ENCODE measurements at regions not wholly inside any gene's neighbourhood (a gene's known extent, or its start where the extent isn't known, plus 50 kb on each side); places are given as distances from the start of the nearest gene placed in this dataset.

DNA sequence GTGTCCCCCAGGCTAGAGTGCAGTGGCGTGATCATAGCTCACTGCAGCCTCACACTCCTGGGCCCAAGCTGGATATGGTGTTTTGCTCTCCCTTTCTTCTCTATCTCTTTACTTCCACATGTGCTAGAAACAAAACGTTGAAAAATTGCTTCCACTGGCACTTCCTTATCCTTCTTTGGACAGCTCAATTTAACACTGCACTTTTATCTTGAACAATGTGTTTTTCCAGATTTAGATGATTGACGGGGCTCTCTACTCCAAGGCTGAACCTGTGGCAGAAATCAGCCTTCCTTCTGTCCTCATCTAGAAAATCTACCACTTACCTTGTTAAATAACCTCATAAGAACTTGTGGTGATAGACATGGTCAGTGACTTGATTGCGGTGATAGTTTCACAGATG is 165.1 kb downstream of the DAD1 start:
- CTCF ChIA-PET, result no interaction called here
- no peak overlapping the region for H3K4me3 Mint-ChIP-seq
- intact Hi-C loops (cut with DNase I, micrococcal nuclease), result no loop called here
- POLR2A ChIA-PET, result no interaction called here
- ATAC-seq (no peak), DNase-seq (no peak)
- no peak overlapping the region for H3K27ac Mint-ChIP-seq
- H3K9me3 Mint-ChIP-seq (ENCODE audit: low read depth), result no peaks in the 10 kb centered on the region
- H3K36me3 Mint-ChIP-seq (ENCODE audit: low read depth), result no peaks in the 10 kb centered on the region
- H3K4me1 Mint-ChIP-seq, result no peaks in the 10 kb centered on the region
- H3K27me3 Mint-ChIP-seq, result no peaks in the 10 kb centered on the region

DNA sequence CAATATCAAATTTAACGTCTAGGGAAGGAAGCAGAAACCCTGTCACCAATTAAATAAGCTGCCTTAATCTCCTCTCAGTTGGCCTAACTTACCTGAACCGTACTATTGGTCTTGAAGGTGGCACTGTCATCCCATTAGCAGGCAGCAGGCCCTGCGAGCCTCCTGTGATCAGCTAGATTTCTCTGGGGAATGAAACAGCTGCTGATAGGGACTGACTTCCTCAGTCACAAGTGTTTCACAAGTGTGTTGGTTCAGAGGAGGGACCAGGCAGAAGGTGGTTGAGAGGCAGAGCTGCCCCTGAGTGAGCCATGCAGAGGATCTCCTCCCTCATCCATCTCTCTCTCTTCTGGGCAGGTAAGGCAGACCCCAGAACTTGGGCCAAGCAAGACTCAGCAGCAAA is 166.8 kb downstream of the DAD1 start:
- intact Hi-C loops (cut with DNase I, micrococcal nuclease), result no loop called here
- Mint-ChIP-seq H3K9me3 (ENCODE audit: low read depth) (no peaks in the 10 kb centered on the region), H3K4me1 (no peaks in the 10 kb centered on the region), H3K4me3 (no peak overlapping the region), H3K27ac (no peak overlapping the region), H3K36me3 (ENCODE audit: low read depth) (no peaks in the 10 kb centered on the region), H3K27me3 (no peaks in the 10 kb centered on the region)
- DNase-seq, result no peak
- ATAC-seq, result no peak
- CTCF ChIA-PET, result no interaction called here
- POLR2A ChIA-PET, result no interaction called here

DNA sequence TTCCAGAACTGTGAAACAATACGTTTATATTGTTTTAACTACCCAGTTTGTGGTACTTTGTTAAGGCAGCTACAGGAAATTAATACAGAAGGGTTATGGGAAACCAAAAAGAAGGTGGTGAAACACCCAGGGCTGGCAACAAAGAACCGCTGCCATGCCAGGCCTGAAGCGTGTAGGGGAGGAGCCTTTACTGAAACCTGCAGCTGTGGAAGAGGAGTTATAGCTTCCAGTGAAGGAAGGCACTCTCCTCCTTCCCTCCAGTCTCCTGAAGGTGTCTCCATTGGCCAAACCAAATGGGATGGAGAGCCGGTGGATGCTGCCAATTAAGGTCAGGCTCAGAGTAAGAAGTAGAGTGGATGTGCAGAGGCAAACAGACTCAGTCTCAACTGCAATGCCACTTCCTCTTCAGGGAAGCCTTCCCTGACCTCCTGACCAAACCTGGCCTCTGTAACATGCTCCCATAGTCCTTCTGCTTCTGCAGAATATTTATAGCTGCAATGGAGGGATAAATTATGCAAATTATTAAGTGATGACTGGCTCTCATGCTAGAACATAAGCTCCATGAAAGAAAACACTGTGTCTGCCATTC is 168.3 kb downstream of the DAD1 start:
- ATAC-seq, result no peak
- Mint-ChIP-seq H3K27ac (no peak overlapping the region), H3K36me3 (ENCODE audit: low read depth) (no peaks in the 10 kb centered on the region), H3K4me3 (no peak overlapping the region), H3K27me3 (no peaks in the 10 kb centered on the region), H3K4me1 (no peaks in the 10 kb centered on the region), H3K9me3 (ENCODE audit: low read depth) (no peaks in the 10 kb centered on the region)
- ChIA-PET CTCF (no interaction called here), POLR2A (no interaction called here)
- intact Hi-C loops (cut with DNase I, micrococcal nuclease), result no loop called here
- no peak for DNase-seq

DNA sequence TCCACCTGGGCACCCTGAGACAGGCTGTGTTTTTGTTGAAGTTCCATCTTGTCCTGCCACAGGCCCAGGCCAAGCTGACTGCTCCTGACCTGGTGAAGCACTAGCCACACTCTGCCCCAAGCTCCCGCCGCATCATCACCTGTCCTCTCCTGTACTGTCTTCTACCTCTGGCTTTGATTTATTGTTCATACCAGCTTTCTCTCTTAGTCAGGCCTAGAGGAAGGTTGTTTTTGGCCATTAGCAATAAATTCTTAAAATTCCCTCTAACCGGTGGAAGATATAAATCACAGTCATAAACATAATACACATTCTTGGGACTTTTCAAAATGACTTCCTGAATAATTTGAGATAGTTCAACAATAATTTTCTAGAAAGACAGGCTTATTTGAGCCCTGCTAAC is 169.4 kb downstream of the DAD1 start:
- no peaks in the 10 kb centered on the region for H3K27me3 Mint-ChIP-seq
- intact Hi-C loops (cut with DNase I, micrococcal nuclease), result no loop called here
- no peaks in the 10 kb centered on the region for H3K9me3 Mint-ChIP-seq (ENCODE audit: low read depth)
- CTCF ChIA-PET, result no interaction called here
- H3K27ac Mint-ChIP-seq, result no peak overlapping the region
- H3K4me1 Mint-ChIP-seq, result no peaks in the 10 kb centered on the region
- no peaks in the 10 kb centered on the region for H3K36me3 Mint-ChIP-seq (ENCODE audit: low read depth)
- no peak overlapping the region for H3K4me3 Mint-ChIP-seq
- DNase-seq (no peak), ATAC-seq (no peak)
- POLR2A ChIA-PET, result no interaction called here

DNA sequence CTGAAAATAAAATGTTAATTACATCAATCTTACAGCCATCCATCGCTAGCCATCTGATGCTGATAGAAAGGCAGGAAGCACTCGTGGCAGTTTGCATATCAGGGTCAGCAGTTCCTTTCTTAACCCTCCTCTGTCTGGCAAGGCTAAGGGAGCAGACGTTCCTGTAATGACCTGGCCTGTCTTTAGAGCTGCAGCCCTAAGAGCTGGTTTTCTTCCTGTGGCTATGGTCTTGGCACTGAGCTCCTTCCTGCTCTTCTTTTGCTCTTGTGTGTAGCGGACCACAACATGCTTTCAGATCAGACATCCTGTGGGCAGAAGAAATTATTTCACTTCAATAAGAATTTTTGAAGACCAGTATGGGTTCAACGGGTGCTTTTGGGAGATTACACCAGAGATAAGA is 170.4 kb downstream of the DAD1 start:
- ChIA-PET POLR2A (no interaction called here), CTCF (no interaction called here)
- no peaks in the 10 kb centered on the region for H3K36me3 Mint-ChIP-seq (ENCODE audit: low read depth)
- H3K4me3 Mint-ChIP-seq, result no peak overlapping the region
- DNase-seq (no peak), ATAC-seq (no peak)
- H3K9me3 Mint-ChIP-seq (ENCODE audit: low read depth), result no peaks in the 10 kb centered on the region
- intact Hi-C loops (cut with DNase I, micrococcal nuclease), result no loop called here
- no peak overlapping the region for H3K27ac Mint-ChIP-seq
- H3K4me1 Mint-ChIP-seq, result no peaks in the 10 kb centered on the region
- no peaks in the 10 kb centered on the region for H3K27me3 Mint-ChIP-seq

DNA sequence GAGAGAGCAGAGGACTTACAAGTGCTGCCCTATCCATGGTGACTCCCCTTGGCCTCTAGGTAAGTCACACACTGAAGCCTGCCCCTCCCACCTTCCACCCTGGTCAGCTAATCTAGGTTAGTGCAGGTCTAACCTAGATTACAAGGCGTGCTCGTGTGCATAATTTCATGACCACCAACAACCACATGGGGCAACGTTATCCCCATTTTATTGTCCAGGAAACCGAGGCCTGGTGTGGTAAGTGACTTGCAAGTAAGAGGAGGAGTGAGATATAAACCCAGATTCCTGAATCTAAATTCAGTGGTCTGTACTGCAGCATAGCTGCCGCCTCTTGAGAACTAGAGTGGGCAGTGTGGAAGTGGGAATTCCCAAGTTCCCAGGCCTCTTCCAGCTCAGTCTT is 171.1 kb downstream of the DAD1 start:
- Mint-ChIP-seq H3K27ac (no peak overlapping the region), H3K4me3 (no peak overlapping the region), H3K27me3 (no peaks in the 10 kb centered on the region), H3K9me3 (ENCODE audit: low read depth) (no peaks in the 10 kb centered on the region), H3K36me3 (ENCODE audit: low read depth) (no peaks in the 10 kb centered on the region), H3K4me1 (no peaks in the 10 kb centered on the region)
- intact Hi-C loops (cut with DNase I, micrococcal nuclease), result no loop called here
- DNase-seq (no peak), ATAC-seq (no peak)
- ChIA-PET CTCF (no interaction called here), POLR2A (no interaction called here)

DNA sequence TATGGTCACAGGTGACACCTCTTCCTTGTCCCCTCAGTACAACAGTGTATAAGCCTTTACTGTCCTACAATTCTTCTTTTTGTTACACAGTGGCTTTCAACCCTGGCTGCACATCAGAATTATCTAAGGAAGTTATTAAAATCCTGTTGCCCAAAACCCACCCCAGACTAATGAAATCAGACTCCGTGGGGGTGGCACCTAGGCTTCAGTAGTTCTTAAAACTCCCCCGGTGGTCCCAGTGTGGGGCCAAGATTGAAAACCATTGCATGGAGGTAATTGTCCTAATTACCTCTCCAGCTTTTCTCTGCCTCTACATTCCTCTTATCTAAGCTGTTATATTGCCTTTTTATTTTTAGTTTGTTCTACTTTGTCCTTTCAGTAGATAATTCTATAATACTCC is 172.8 kb downstream of the DAD1 start:
- POLR2A ChIA-PET, result no interaction called here
- ATAC-seq (no peak), DNase-seq (no peak)
- intact Hi-C loops (cut with DNase I, micrococcal nuclease), result no loop called here
- no peaks in the 10 kb centered on the region for H3K36me3 Mint-ChIP-seq (ENCODE audit: low read depth)
- CTCF ChIA-PET, result no interaction called here
- no peaks in the 10 kb centered on the region for H3K9me3 Mint-ChIP-seq (ENCODE audit: low read depth)
- no peaks in the 10 kb centered on the region for H3K27me3 Mint-ChIP-seq
- no peak overlapping the region for H3K27ac Mint-ChIP-seq
- no peak overlapping the region for H3K4me3 Mint-ChIP-seq
- H3K4me1 Mint-ChIP-seq, result no peaks in the 10 kb centered on the region

DNA sequence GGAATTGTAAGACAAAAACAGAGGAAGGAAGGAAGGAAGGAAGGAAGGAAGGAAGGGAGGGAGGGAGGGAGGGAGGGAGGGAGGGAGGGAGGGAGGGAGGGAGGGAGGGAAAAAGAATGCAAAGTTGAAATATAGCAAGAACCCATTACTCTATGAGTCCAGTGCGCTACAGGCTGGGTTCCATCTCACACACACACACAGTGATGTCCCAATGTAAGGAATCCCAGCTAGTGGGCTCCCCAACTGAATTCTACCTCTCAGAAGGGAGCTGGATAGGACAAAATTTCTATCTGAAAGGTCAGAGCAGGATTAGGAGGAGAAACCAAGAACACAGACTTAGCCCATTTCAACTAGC is 173.4 kb downstream of the DAD1 start:
- no peaks in the 10 kb centered on the region for H3K27me3 Mint-ChIP-seq
- CTCF ChIA-PET, result no interaction called here
- H3K4me1 Mint-ChIP-seq, result no peaks in the 10 kb centered on the region
- no peak overlapping the region for H3K27ac Mint-ChIP-seq
- H3K9me3 Mint-ChIP-seq (ENCODE audit: low read depth), result no peaks in the 10 kb centered on the region
- intact Hi-C loops (cut with DNase I, micrococcal nuclease), result no loop called here
- DNase-seq, result no peak
- no peaks in the 10 kb centered on the region for H3K36me3 Mint-ChIP-seq (ENCODE audit: low read depth)
- no peak overlapping the region for H3K4me3 Mint-ChIP-seq
- no peak for ATAC-seq
- POLR2A ChIA-PET, result no interaction called here

DNA sequence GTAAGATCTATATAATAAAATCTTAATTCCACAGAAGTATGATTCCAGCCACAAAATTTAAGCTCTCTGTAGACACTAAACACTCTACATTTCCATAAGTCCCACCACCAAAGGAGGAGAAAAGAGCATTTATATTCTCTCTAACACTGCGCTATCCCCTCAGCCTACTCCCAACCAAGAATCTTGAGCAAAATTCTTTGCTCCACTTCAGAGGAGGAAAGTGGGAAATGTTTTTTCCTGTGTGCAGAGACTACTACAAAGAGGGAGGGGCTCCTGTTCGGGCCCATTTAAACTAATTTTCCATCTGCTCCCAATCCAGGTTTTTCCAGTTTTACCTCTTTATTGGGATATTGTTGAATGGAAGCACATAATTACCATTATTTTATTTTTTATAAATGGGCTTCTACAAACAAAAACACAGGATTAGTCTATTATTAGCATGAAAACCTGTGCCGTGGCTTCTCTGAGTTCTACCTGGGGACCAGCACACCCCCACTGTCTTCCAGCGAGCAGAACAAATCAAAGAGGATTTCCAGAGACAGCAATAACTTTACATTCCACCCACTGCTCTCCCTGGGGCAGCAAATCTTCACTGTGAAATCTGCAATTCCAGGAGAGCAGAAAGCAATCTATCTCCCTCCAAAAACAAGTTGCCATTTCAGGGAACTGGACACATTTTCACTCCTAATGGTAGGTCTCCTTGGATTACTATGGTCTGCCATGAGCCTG is 174.0 kb downstream of the DAD1 start:
- H3K27ac Mint-ChIP-seq, result no peak overlapping the region
- DNase-seq (no peak), ATAC-seq (no peak)
- no peaks in the 10 kb centered on the region for H3K4me1 Mint-ChIP-seq
- no peaks in the 10 kb centered on the region for H3K27me3 Mint-ChIP-seq
- H3K9me3 Mint-ChIP-seq (ENCODE audit: low read depth), result no peaks in the 10 kb centered on the region
- H3K36me3 Mint-ChIP-seq (ENCODE audit: low read depth), result no peaks in the 10 kb centered on the region
- intact Hi-C loops (cut with DNase I, micrococcal nuclease), result no loop called here
- ChIA-PET CTCF (no interaction called here), POLR2A (no interaction called here)
- no peak overlapping the region for H3K4me3 Mint-ChIP-seq

DNA sequence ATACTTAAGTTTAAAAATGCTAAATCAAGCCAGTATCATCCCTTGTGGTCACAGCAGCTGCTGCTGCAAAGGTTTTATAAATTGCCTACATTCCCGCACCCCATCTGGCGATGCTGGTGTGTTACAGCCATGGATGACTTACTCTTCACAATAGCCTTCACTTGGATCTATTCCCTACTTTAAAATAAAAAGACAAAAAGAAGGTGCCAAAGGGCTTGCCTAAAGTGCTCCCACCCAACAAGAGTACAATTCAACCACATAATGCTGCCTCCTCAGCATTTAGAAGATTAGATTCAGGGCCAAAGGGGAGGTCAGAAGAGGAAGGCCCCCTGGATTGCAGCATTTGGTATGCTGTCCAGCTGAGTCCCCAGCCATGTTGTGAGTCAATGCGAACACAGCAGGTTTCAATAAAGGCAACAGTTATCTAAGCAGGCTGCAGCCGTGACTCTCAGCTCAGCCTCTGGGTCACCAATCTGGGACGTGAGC is 176.1 kb downstream of the DAD1 start:
- CTCF ChIA-PET, result no interaction called here
- Mint-ChIP-seq H3K9me3 (ENCODE audit: low read depth) (no peaks in the 10 kb centered on the region), H3K27me3 (no peaks in the 10 kb centered on the region), H3K36me3 (ENCODE audit: low read depth) (no peaks in the 10 kb centered on the region), H3K4me3 (no peak overlapping the region), H3K4me1 (no peaks in the 10 kb centered on the region), H3K27ac (no peak overlapping the region)
- POLR2A ChIA-PET, result no interaction called here
- no peak for DNase-seq
- ATAC-seq, result no peak
- intact Hi-C loops (cut with DNase I, micrococcal nuclease), result no loop called here

DNA sequence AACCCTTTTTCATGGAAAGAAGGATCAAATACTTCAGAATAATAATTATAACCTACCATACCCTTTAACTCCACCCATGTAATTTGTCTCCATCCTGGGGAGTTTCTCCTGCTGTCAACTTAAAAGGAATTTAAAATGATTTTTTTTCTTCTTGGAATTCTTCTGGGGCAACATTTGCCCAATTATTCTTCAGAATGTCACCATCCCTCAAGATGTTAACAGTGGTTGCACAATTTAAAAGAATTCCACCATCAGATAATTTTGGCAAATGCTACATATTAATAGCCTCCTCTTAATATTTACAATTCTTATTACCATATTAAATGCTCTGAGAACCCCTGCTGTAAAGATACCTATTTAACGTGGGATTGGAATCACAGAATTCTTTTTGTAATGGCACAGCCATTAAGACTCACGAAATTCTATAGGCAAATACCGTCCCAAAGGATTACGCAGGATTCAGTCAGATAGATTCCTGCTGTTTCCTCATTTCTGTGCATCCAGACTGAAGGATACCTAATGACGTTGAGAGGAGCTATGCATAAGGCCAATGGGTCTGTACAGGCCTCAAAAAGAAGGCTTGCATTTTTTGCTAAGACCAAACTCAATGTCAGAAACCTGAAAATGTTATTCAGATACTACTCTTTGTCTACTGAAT is 177.5 kb downstream of the DAD1 start:
- ChIA-PET POLR2A (no interaction called here), CTCF (no interaction called here)
- intact Hi-C loops (cut with DNase I, micrococcal nuclease), result no loop called here
- Mint-ChIP-seq H3K4me1 (no peaks in the 10 kb centered on the region), H3K4me3 (no peak overlapping the region), H3K9me3 (ENCODE audit: low read depth) (no peaks in the 10 kb centered on the region), H3K27me3 (no peaks in the 10 kb centered on the region), H3K27ac (no peak overlapping the region), H3K36me3 (ENCODE audit: low read depth) (no peaks in the 10 kb centered on the region)
- no peak for ATAC-seq
- no peak for DNase-seq

DNA sequence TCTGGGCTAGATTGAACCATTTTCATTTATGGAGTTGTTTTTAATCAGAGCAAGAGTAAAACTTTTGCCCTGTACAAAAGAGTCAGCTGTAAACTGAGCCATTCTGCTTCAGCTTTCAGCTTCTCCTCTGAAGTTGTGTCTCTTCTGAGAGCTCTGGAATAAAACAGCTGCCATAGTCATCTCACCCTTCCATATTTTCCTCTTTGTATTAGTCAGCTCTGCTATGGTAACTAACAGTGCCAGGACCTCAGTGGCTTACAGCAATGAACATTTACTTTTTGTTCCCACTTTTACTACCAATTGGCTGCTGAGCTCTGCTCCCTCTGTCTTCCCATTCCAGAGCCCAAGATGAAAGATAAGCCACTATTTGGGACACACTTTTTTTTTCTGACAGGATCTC is 178.5 kb downstream of the DAD1 start:
- Mint-ChIP-seq H3K4me3 (no peak overlapping the region), H3K4me1 (no peaks in the 10 kb centered on the region), H3K27ac (no peak overlapping the region), H3K27me3 (no peaks in the 10 kb centered on the region), H3K9me3 (ENCODE audit: low read depth) (no peaks in the 10 kb centered on the region), H3K36me3 (ENCODE audit: low read depth) (no peaks in the 10 kb centered on the region)
- ATAC-seq (no peak), DNase-seq (no peak)
- CTCF ChIA-PET, result no interaction called here
- POLR2A ChIA-PET, result no interaction called here
- intact Hi-C loops (cut with DNase I, micrococcal nuclease), result no loop called here

All from activated CD4-positive, alpha-beta T cell treated with anti-CD3 and anti-CD28 coated beads for 36 hours (primary cell).